Endodermal cell (in vitro differentiated cells): ENCODE measurements at regions not wholly inside any gene's neighbourhood (a gene's known extent, or its start where the extent isn't known, plus 50 kb on each side); places are given as distances from the start of the nearest gene placed in this dataset.

Experiments
- DNase-seq: peaks from one replicate; pipeline ENCODE4 v3.0.0-alpha.2; 2017
- H3K27ac ChIP-seq: 2 replicates; pipeline ENCODE4 v1.5.1; 2013; ENCODE audit warnings: mild to moderate bottlenecking, low read depth, low read length, moderate library complexity
- H3K27me3 ChIP-seq: 2 replicates; pipeline ENCODE4 v1.6.1; 2013; ENCODE audit warnings: mild to moderate bottlenecking, low read length, moderate library complexity; ENCODE audit not compliant: insufficient read depth, control insufficient read depth, poor library complexity, severe bottlenecking
- H3K36me3 ChIP-seq: 2 replicates; pipeline ENCODE4 v1.7.0; 2013; ENCODE audit warnings: mild to moderate bottlenecking, low read length, moderate library complexity; ENCODE audit not compliant: control insufficient read depth, insufficient read depth
- H3K4me1 ChIP-seq: one replicate; pipeline ENCODE4 v1.7.0; 2013; ENCODE audit warnings: low read length; ENCODE audit not compliant: control insufficient read depth, insufficient read depth
- H3K4me3 ChIP-seq: 2 replicates; pipeline ENCODE4 v1.5.1; 2013; ENCODE audit warnings: mild to moderate bottlenecking, low read length, moderate library complexity
- H3K9ac ChIP-seq: 2 replicates; pipeline ENCODE4 v1.6.1; 2013; ENCODE audit warnings: mild to moderate bottlenecking, low read length, moderate library complexity; ENCODE audit not compliant: poor library complexity, severe bottlenecking; ENCODE audit errors: extremely low read depth
- H3K9me3 ChIP-seq: 2 replicates; pipeline ENCODE4 v1.6.1; 2013; ENCODE audit warnings: mild to moderate bottlenecking, low read length, moderate library complexity; ENCODE audit not compliant: control insufficient read depth
- H3K27ac Mint-ChIP-seq: 2 replicates; pipeline ENCODE4 v1.8.0; 2020; ENCODE audit warnings: mixed read lengths
- H3K27me3 Mint-ChIP-seq: 2 replicates; pipeline ENCODE4 v1.8.0; 2021; ENCODE audit warnings: mild to moderate bottlenecking, mixed read lengths; ENCODE audit not compliant: insufficient read depth
- H3K36me3 Mint-ChIP-seq: 2 replicates; pipeline ENCODE4 v1.8.0; 2020; ENCODE audit warnings: low read depth, mixed read lengths
- H3K4me1 Mint-ChIP-seq: 2 replicates; pipeline ENCODE4 v1.8.0; 2020; ENCODE audit warnings: mixed read lengths
- H3K4me3 Mint-ChIP-seq: 2 replicates; pipeline ENCODE4 v1.8.0; 2020; ENCODE audit warnings: mild to moderate bottlenecking, moderate library complexity, mixed read lengths
- H3K9me3 Mint-ChIP-seq: 2 replicates; pipeline ENCODE4 v1.8.0; 2020; ENCODE audit warnings: mild to moderate bottlenecking, mixed read lengths
- WGBS, 2 experiments: methylation state at CpG; one replicate each; pipeline versions ENCODE4 v1.1.5 to v1.1.7; 2013; ENCODE audit warnings: missing lambda C conversion rate in 2 of 2, mixed read lengths in 1 of 2; ENCODE audit not compliant: insufficient coverage in 1 of 2, insufficient read length in 1 of 2; 5-methylcytosine and 5-hydroxymethylcytosine counted together
- TF ChIP-seq, protein P1 (sequence below): fragments of 200-600 bp; sonication (generic); conservative IDR thresholded peaks from 2 replicates; pipeline ENCODE4 v1.5.0; 2021; ENCODE audit warnings: antibody characterized with exemption, mild to moderate bottlenecking

DNA sequence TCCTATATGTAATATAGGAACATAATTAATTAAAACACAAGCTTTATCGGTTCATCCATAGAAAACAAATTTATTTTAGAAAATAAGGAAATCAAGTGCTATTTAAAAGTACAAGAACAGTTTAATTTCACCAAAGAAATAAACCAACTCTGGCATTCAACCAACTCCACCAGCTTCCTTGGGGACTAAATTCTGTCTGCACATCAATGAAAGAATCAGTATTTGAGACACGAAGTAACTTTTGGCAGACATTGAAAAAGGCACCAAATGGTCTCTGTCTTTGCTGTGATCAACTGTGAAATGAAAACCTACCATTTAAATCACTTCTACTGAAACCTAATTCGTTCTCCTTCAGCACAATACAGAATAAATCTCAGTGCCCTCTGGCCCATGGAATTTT is 719.7 kb upstream of the GRIA3 start:
- H3K27ac Mint-ChIP-seq: no peak overlapping the region

DNA sequence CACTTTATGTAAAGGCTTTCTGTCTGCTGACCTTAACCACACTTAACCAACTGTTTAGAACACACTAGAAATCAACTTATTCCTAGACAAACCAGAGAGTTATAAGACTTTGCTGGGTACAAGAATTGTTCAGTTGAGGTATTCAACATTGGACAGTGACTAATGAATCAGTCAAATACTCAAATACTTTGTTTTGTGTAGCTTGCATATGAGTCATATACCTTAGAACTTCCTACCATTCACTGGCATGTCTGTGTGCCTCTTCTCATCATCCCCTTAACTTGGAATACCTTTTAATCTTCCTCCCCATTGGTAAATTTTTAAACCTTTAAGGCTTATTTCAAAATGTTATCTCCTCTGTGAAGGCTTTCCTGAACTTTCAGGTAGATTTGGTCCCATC is 708.8 kb upstream of the GRIA3 start:
- DNase-seq: no peak
- no peaks in the 10 kb centered on the region for H3K9me3 ChIP-seq
- H3K27ac Mint-ChIP-seq: no peak overlapping the region
- H3K4me3 ChIP-seq: no peak overlapping the region
- H3K4me3 Mint-ChIP-seq: no peak overlapping the region
- no peaks in the 10 kb centered on the region for H3K27me3 Mint-ChIP-seq
- H3K36me3 ChIP-seq: no peaks in the 10 kb centered on the region
- no peak overlapping the region for H3K9ac ChIP-seq
- TF ChIP-seq, protein P1, sequence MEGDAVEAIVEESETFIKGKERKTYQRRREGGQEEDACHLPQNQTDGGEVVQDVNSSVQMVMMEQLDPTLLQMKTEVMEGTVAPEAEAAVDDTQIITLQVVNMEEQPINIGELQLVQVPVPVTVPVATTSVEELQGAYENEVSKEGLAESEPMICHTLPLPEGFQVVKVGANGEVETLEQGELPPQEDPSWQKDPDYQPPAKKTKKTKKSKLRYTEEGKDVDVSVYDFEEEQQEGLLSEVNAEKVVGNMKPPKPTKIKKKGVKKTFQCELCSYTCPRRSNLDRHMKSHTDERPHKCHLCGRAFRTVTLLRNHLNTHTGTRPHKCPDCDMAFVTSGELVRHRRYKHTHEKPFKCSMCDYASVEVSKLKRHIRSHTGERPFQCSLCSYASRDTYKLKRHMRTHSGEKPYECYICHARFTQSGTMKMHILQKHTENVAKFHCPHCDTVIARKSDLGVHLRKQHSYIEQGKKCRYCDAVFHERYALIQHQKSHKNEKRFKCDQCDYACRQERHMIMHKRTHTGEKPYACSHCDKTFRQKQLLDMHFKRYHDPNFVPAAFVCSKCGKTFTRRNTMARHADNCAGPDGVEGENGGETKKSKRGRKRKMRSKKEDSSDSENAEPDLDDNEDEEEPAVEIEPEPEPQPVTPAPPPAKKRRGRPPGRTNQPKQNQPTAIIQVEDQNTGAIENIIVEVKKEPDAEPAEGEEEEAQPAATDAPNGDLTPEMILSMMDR: no peak
- no peaks in the 10 kb centered on the region for H3K36me3 Mint-ChIP-seq
- H3K4me1 ChIP-seq: no peaks in the 10 kb centered on the region
- peaks cover 51% of the 10 kb centered on the region for H3K9me3 Mint-ChIP-seq
- no peaks in the 10 kb centered on the region for H3K4me1 Mint-ChIP-seq
- H3K27ac ChIP-seq: no peak overlapping the region
- no peaks in the 10 kb centered on the region for H3K27me3 ChIP-seq

More for the DNA sequence above, 719.7 kb upstream of the GRIA3 start:
- H3K4me3 Mint-ChIP-seq: no peak overlapping the region
- no peak overlapping the region for H3K4me3 ChIP-seq
- H3K9me3 ChIP-seq: no peaks in the 10 kb centered on the region
- no peak for DNase-seq
- no peak overlapping the region for H3K9ac ChIP-seq
- H3K27ac ChIP-seq: no peak overlapping the region
- H3K36me3 ChIP-seq: no peaks in the 10 kb centered on the region
- peaks cover 42% of the 10 kb centered on the region for H3K9me3 Mint-ChIP-seq
- TF ChIP-seq, protein P1: no peak
- H3K27me3 Mint-ChIP-seq: no peaks in the 10 kb centered on the region
- H3K36me3 Mint-ChIP-seq: peaks cover 5% of the 10 kb centered on the region
- no peaks in the 10 kb centered on the region for H3K4me1 Mint-ChIP-seq
- no peaks in the 10 kb centered on the region for H3K4me1 ChIP-seq
- WGBS, 2 experiments: 71 to 91% methylated on average over 1 to 2 of the region's 3 CpGs
- H3K27me3 ChIP-seq: no peaks in the 10 kb centered on the region

DNA sequence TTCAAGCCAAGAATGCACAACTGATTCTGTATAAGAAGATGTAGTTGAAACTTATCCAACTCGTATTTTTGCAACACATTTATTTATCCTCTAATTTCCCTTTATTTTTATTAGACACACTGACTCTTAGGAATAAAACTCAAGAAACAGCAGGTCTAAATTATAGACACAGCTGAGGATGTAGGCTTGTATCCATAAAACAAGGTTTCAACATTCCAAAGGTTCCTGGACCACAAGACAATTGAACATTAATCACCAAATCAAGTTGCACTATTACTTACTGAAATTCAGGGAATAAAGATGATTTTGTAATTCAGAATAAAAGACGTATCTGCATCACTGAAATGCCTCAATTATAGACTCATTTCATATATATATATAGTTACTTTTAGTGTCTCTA is 683.5 kb upstream of the GRIA3 start:
- Histone ChIP-seq H3K4me1 (no peaks in the 10 kb centered on the region), H3K36me3 (no peaks in the 10 kb centered on the region), H3K27me3 (no peaks in the 10 kb centered on the region), H3K27ac (no peak overlapping the region), H3K9ac (no peak overlapping the region), H3K4me3 (no peak overlapping the region), H3K9me3 (no peaks in the 10 kb centered on the region)
- TF ChIP-seq, protein P1: no peak
- no CpG with 5 or more reads among the region's 2 CpGs for WGBS, 2 experiments
- no peaks in the 10 kb centered on the region for H3K36me3 Mint-ChIP-seq
- H3K27ac Mint-ChIP-seq: no peak overlapping the region
- DNase-seq: no peak
- H3K9me3 Mint-ChIP-seq: peaks cover 44% of the 10 kb centered on the region
- peaks cover 3% of the 10 kb centered on the region for H3K4me1 Mint-ChIP-seq
- H3K4me3 Mint-ChIP-seq: no peak overlapping the region
- H3K27me3 Mint-ChIP-seq: no peaks in the 10 kb centered on the region
